Astrocyte (in vitro differentiated cells and primary cell): ENCODE measurements at regions not wholly inside any gene's neighbourhood (a gene's known extent, or its start where the extent isn't known, plus 50 kb on each side); places are given as distances from the start of the nearest gene placed in this dataset.

Experiments
- DNase-seq: peaks from one replicate; pipeline ENCODE4 v3.0.0-alpha.2; 2010; ENCODE audit warnings: low read depth
- FAIRE-seq: peaks from 2 replicates; lab custom pipeline; 2011; peaks lifted over from hg19 to GRCh38; lab: Jason Lieb, UNC
- H2AFZ ChIP-seq: 2 replicates; pipeline ENCODE4 v1.6.0; 2012; ENCODE audit warnings: low read depth, low read length, inconsistent platforms
- H3K27ac ChIP-seq: 2 replicates; pipeline ENCODE4 v1.5.1; 2011; ENCODE audit warnings: low read depth, low read length, inconsistent platforms
- H3K27me3 ChIP-seq: 2 replicates; pipeline ENCODE4 v1.6.0; 2011; ENCODE audit warnings: low read length, inconsistent platforms; ENCODE audit not compliant: insufficient read depth
- H3K36me3 ChIP-seq: 2 replicates; pipeline ENCODE4 v1.5.1; 2011; ENCODE audit warnings: low read length, inconsistent platforms; ENCODE audit not compliant: insufficient read depth
- H3K4me1 ChIP-seq: 2 replicates; pipeline ENCODE4 v1.5.1; 2011; ENCODE audit warnings: low read length, inconsistent platforms; ENCODE audit not compliant: insufficient read depth
- H3K4me2 ChIP-seq: 2 replicates; pipeline ENCODE4 v1.6.0; 2012; ENCODE audit warnings: low read length, inconsistent platforms
- H3K4me3 ChIP-seq: 2 replicates; pipeline ENCODE4 v1.5.1; 2011; ENCODE audit warnings: low read depth, mild to moderate bottlenecking, low read length, inconsistent platforms; ENCODE audit not compliant: insufficient read depth
- H3K79me2 ChIP-seq: 2 replicates; pipeline ENCODE4 v1.6.0; 2012; ENCODE audit warnings: mild to moderate bottlenecking, low read length, inconsistent platforms; ENCODE audit not compliant: insufficient read depth
- H3K9ac ChIP-seq: 2 replicates; pipeline ENCODE4 v1.6.0; 2012; ENCODE audit warnings: mild to moderate bottlenecking, low read length, inconsistent platforms
- H3K9me3 ChIP-seq: 2 replicates; pipeline ENCODE4 v1.5.1; 2012; ENCODE audit warnings: low read depth, mild to moderate bottlenecking, low read length, inconsistent platforms; ENCODE audit not compliant: insufficient read depth
- H4K20me1 ChIP-seq: 2 replicates; pipeline ENCODE4 v1.6.0; 2012; ENCODE audit warnings: low read length, inconsistent platforms; ENCODE audit not compliant: insufficient read depth
- H3K27ac Mint-ChIP-seq: one replicate; pipeline ENCODE4 v1.8.0; 2021; ENCODE audit warnings: mild to moderate bottlenecking, mixed read lengths; ENCODE audit not compliant: unreplicated experiment
- H3K27me3 Mint-ChIP-seq: one replicate; pipeline ENCODE4 v1.8.0; 2021; ENCODE audit warnings: low read depth, mixed read lengths; ENCODE audit not compliant: unreplicated experiment
- H3K36me3 Mint-ChIP-seq: one replicate; pipeline ENCODE4 v1.8.0; 2021; ENCODE audit warnings: low read depth, mixed read lengths; ENCODE audit not compliant: unreplicated experiment
- H3K4me1 Mint-ChIP-seq: one replicate; pipeline ENCODE4 v1.8.0; 2021; ENCODE audit warnings: low read depth, mixed read lengths; ENCODE audit not compliant: unreplicated experiment
- H3K4me3 Mint-ChIP-seq: one replicate; pipeline ENCODE4 v1.8.0; 2021; ENCODE audit warnings: mild to moderate bottlenecking, moderate library complexity, mixed read lengths; ENCODE audit not compliant: unreplicated experiment
- H3K9me3 Mint-ChIP-seq: one replicate; pipeline ENCODE4 v1.8.0; 2021; ENCODE audit warnings: mild to moderate bottlenecking, mixed read lengths; ENCODE audit not compliant: unreplicated experiment
- EZH2 ChIP-seq: IDR thresholded peaks from 2 replicates; pipeline ENCODE4 v1.6.1; 2012; ENCODE audit warnings: mild to moderate bottlenecking, low read length, inconsistent platforms; ENCODE audit not compliant: insufficient read depth
- TF ChIP-seq, protein P1 (sequence below): IDR thresholded peaks from 2 replicates; pipeline ENCODE4 v1.5.1; 2011; ENCODE audit warnings: low read depth, mild to moderate bottlenecking, inconsistent platforms, low read length, moderate library complexity; ENCODE audit not compliant: insufficient read depth

- Mint-ChIP-seq H3K27me3 (peaks cover 2% of the 10 kb centered on the region), H3K27ac (no peak overlapping the region), H3K4me1 (peaks cover 5% of the 10 kb centered on the region), H3K9me3 (peaks cover 3% of the 10 kb centered on the region), H3K4me3 (no peak overlapping the region), H3K36me3 (no peaks in the 10 kb centered on the region)
- Histone ChIP-seq H3K4me2 (no peak overlapping the region), H3K36me3 (no peaks in the 10 kb centered on the region), H3K4me1 (no peaks in the 10 kb centered on the region), H2AFZ (no peak overlapping the region), H3K9ac (no peak overlapping the region), H3K4me3 (no peak overlapping the region), H3K27ac (no peak overlapping the region), H4K20me1 (no peaks in the 10 kb centered on the region), H3K27me3 (no peaks in the 10 kb centered on the region), H3K9me3 (peaks cover 4% of the 10 kb centered on the region), H3K79me2 (no peaks in the 10 kb centered on the region)
- DNase-seq (no peak), FAIRE-seq (no peak)
- TF ChIP-seq EZH2: no peak
Observed at GRCh38 chr20:16206817-16207216, 366.4 kb downstream of the KIF16B start.

GRCh38 chr20:16205507-16205906, 367.7 kb downstream of the KIF16B start:
- Mint-ChIP-seq H3K36me3 (no peaks in the 10 kb centered on the region), H3K27me3 (peaks cover 2% of the 10 kb centered on the region), H3K4me1 (peaks cover 5% of the 10 kb centered on the region), H3K9me3 (peaks cover 5% of the 10 kb centered on the region), H3K4me3 (no peak overlapping the region), H3K27ac (peak overlapping the region; percentile 62)
- Histone ChIP-seq H2AFZ (no peak overlapping the region), H3K9me3 (peaks cover 4% of the 10 kb centered on the region), H3K9ac (no peak overlapping the region), H3K36me3 (no peaks in the 10 kb centered on the region), H3K79me2 (no peaks in the 10 kb centered on the region), H3K27ac (no peak overlapping the region), H3K4me3 (no peak overlapping the region), H3K4me2 (no peak overlapping the region), H4K20me1 (no peaks in the 10 kb centered on the region), H3K27me3 (no peaks in the 10 kb centered on the region), H3K4me1 (no peaks in the 10 kb centered on the region)
- DNase-seq (no peak), FAIRE-seq (no peak)
- TF ChIP-seq EZH2: no peak
- TF ChIP-seq, protein P1, sequence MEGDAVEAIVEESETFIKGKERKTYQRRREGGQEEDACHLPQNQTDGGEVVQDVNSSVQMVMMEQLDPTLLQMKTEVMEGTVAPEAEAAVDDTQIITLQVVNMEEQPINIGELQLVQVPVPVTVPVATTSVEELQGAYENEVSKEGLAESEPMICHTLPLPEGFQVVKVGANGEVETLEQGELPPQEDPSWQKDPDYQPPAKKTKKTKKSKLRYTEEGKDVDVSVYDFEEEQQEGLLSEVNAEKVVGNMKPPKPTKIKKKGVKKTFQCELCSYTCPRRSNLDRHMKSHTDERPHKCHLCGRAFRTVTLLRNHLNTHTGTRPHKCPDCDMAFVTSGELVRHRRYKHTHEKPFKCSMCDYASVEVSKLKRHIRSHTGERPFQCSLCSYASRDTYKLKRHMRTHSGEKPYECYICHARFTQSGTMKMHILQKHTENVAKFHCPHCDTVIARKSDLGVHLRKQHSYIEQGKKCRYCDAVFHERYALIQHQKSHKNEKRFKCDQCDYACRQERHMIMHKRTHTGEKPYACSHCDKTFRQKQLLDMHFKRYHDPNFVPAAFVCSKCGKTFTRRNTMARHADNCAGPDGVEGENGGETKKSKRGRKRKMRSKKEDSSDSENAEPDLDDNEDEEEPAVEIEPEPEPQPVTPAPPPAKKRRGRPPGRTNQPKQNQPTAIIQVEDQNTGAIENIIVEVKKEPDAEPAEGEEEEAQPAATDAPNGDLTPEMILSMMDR: no peak

- peaks cover 2% of the 10 kb centered on the region for H3K9me3 Mint-ChIP-seq
- DNase-seq: no peak
Observed at GRCh38 chr20:16203096-16203495, 370.2 kb downstream of the KIF16B start.

More at GRCh38 chr20:16203096-16203495, 370.2 kb downstream of the KIF16B start:
- TF ChIP-seq EZH2: no peak
- TF ChIP-seq, protein P1: no peak
- Histone ChIP-seq H3K27me3 (no peaks in the 10 kb centered on the region), H3K27ac (no peak overlapping the region), H3K4me1 (no peaks in the 10 kb centered on the region), H3K9ac (no peak overlapping the region), H4K20me1 (no peaks in the 10 kb centered on the region), H3K4me3 (no peak overlapping the region), H3K36me3 (no peaks in the 10 kb centered on the region), H3K79me2 (no peaks in the 10 kb centered on the region), H2AFZ (no peak overlapping the region), H3K4me2 (no peak overlapping the region), H3K9me3 (peaks cover 6% of the 10 kb centered on the region)
- Mint-ChIP-seq H3K27ac (no peak overlapping the region), H3K27me3 (peaks cover 4% of the 10 kb centered on the region), H3K4me1 (peaks cover 5% of the 10 kb centered on the region), H3K4me3 (no peak overlapping the region), H3K36me3 (no peaks in the 10 kb centered on the region)
- no peak for FAIRE-seq
